MCF 10A (cell line): ENCODE measurements at regions not wholly inside any gene's neighbourhood (a gene's known extent, or its start where the extent isn't known, plus 50 kb on each side); places are given as distances from the start of the nearest gene placed in this dataset.

Experiments
- BruUV-seq: library from RNA; stranded (reverse); fragments of 400-500 nt; replicated peaks from 2 replicates; lab custom pipeline; 2021; lab: Mats Ljungman, UMichigan
- CTCF ChIA-PET: fragments of 300-600 bp; sonication (Branson Sonifier 250); formaldehyde crosslinking; extraction: SDS; loops from one replicate; lab custom pipeline; 2021; ENCODE audit warnings: antibody characterized with exemption, inconsistent platforms; lab: Yijun Ruan, JAX
- POLR2A ChIA-PET: fragments of 300-600, 350-650 bp; sonication (Branson Sonifier 250); formaldehyde crosslinking; extraction: SDS; loops from one replicate; lab custom pipeline; 2020; ENCODE audit warnings: antibody characterized with exemption, inconsistent platforms; lab: Yijun Ruan, JAX
- DNase-seq: peaks from one replicate; pipeline ENCODE4 v3.0.0-alpha.2; 2018; ENCODE audit not compliant: unreplicated experiment
- H3K27ac Mint-ChIP-seq: one replicate; pipeline ENCODE4 v1.8.0; 2022; ENCODE audit warnings: mild to moderate bottlenecking, low read depth, mixed read lengths; ENCODE audit not compliant: unreplicated experiment
- H3K27me3 Mint-ChIP-seq: one replicate; pipeline ENCODE4 v1.8.0; 2022; ENCODE audit warnings: mixed read lengths; ENCODE audit not compliant: insufficient read depth, unreplicated experiment
- H3K36me3 Mint-ChIP-seq: one replicate; pipeline ENCODE4 v1.8.0; 2022; ENCODE audit warnings: mild to moderate bottlenecking, moderate library complexity, mixed read lengths; ENCODE audit not compliant: insufficient read depth, unreplicated experiment
- H3K4me1 Mint-ChIP-seq: one replicate; pipeline ENCODE4 v1.8.0; 2022; ENCODE audit warnings: mixed read lengths; ENCODE audit not compliant: insufficient read depth, unreplicated experiment
- H3K4me3 Mint-ChIP-seq: one replicate; pipeline ENCODE4 v1.8.0; 2022; ENCODE audit warnings: mild to moderate bottlenecking, moderate library complexity, mixed read lengths; ENCODE audit not compliant: unreplicated experiment
- H3K9me3 Mint-ChIP-seq: one replicate; pipeline ENCODE4 v1.8.0; 2022; ENCODE audit warnings: mixed read lengths; ENCODE audit not compliant: unreplicated experiment
- intact Hi-C: fragments of 100-400 bp; cut with micrococcal nuclease; formaldehyde crosslinking; loops from 2 replicates; pipeline ENCODE4 v1.14.1; 2022
- TF ChIP-seq, protein P1 (sequence below): fragments of 200-600 bp; IDR thresholded peaks from one replicate; pipeline ENCODE4 v1.8.0; 2022; ENCODE audit warnings: antibody characterized with exemption, mild to moderate bottlenecking; ENCODE audit not compliant: unreplicated experiment

DNA sequence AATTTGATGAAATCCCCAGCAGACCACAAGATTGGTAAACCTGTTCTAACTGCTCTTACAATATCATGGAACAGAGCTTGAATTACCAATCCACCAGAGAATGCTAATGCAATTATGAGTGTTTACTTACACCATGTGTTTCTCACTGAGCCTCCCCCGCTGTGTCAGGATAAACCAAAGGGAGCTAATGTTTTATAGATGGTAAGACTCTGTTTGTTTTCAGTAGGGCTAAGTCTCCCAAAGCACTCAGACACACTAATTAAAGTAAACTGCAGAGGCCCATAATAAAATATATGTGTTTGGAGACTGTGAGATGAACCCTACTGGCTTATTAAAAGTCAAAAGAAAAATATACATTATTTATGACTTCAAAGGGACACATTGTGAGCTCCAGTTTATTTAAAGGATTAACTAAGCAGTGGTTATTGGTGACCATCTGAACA is 261.7 kb upstream of the FAM241A start:
- ChIA-PET POLR2A (interaction anchor here (0.6 to 1.7 kb wide), 3 partner anchors 9 to 1871 kb away, joined by 3 to 5 read pairs (median 4); no protein-coding TSS in a partner anchor), CTCF (interaction anchor here (0.6 kb wide), 2 partner anchors 21 to 1325 kb away, joined by 3 to 6 read pairs; no protein-coding TSS in a partner anchor)
- TF ChIP-seq, protein P1, sequence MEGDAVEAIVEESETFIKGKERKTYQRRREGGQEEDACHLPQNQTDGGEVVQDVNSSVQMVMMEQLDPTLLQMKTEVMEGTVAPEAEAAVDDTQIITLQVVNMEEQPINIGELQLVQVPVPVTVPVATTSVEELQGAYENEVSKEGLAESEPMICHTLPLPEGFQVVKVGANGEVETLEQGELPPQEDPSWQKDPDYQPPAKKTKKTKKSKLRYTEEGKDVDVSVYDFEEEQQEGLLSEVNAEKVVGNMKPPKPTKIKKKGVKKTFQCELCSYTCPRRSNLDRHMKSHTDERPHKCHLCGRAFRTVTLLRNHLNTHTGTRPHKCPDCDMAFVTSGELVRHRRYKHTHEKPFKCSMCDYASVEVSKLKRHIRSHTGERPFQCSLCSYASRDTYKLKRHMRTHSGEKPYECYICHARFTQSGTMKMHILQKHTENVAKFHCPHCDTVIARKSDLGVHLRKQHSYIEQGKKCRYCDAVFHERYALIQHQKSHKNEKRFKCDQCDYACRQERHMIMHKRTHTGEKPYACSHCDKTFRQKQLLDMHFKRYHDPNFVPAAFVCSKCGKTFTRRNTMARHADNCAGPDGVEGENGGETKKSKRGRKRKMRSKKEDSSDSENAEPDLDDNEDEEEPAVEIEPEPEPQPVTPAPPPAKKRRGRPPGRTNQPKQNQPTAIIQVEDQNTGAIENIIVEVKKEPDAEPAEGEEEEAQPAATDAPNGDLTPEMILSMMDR: no peak
- Mint-ChIP-seq H3K36me3 (no peaks in the 10 kb centered on the region), H3K27ac (no peak overlapping the region), H3K27me3 (peaks cover 55% of the 10 kb centered on the region), H3K9me3 (no peaks in the 10 kb centered on the region), H3K4me3 (no peak overlapping the region), H3K4me1 (no peaks in the 10 kb centered on the region)
- DNase-seq: no peak
- intact Hi-C loops: no loop called here
- BruUV-seq: no TSS peak

DNA sequence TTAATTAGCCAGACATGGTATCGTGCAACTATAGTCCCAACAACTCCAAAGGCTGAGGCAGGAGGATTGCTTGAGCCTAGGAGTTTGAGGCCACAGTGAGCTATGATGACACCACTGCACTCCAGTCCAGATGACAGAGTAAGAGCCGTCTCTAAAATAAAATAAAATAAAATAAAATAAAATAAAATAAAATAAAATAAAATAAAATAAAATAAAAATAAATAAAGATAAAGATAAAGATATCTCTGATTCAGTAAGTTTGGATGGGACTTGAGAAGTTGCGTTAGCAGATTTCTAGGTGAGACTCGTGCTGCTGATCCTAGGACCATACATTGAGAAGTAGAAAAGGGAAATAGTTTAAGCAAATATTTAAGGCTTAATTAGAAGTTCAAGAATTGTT is 254.8 kb upstream of the FAM241A start:
- Mint-ChIP-seq H3K9me3 (no peaks in the 10 kb centered on the region), H3K4me3 (no peak overlapping the region), H3K27me3 (peaks cover 41% of the 10 kb centered on the region), H3K27ac (no peak overlapping the region), H3K4me1 (no peaks in the 10 kb centered on the region), H3K36me3 (no peaks in the 10 kb centered on the region)
- TF ChIP-seq, protein P1: no peak
- intact Hi-C loops: no loop called here
- POLR2A ChIA-PET: no interaction called here
- CTCF ChIA-PET: interaction anchor here (0.6 kb wide), 1 partner anchor 12 kb away, joined by 3 read pairs; no protein-coding TSS in a partner anchor
- DNase-seq: no peak
- no TSS peak for BruUV-seq

DNA sequence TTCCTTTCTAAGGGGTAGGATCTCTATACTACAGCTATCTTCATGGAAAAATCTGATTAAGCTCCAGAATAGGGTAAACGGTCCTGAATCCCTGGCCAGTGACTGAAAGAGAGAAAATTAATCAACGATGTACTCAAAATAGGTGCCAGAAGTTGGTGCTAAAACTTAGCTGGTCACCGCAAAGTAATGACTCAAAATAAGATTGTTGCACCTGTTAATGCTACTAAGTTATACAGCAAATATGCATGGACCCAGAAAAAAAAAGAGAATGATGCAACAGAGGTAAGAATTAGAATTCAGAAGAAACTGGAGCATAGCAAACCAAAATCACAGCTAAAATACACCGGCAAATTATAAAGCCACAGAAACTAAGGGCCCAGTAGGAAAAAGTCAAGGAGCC is 239.7 kb upstream of the FAM241A start:
- intact Hi-C loops: no loop called here
- no peak overlapping the region for H3K4me3 Mint-ChIP-seq
- H3K27me3 Mint-ChIP-seq: peaks cover 38% of the 10 kb centered on the region
- H3K4me1 Mint-ChIP-seq: no peaks in the 10 kb centered on the region
- TF ChIP-seq, protein P1: no peak
- ChIA-PET CTCF (no interaction called here), POLR2A (interaction anchor here (0.6 kb wide), 1 partner anchor 17 kb away, joined by 3 read pairs; no protein-coding TSS in a partner anchor)
- DNase-seq: no peak
- no peak overlapping the region for H3K27ac Mint-ChIP-seq
- no peaks in the 10 kb centered on the region for H3K36me3 Mint-ChIP-seq
- H3K9me3 Mint-ChIP-seq: no peaks in the 10 kb centered on the region
- no TSS peak for BruUV-seq

DNA sequence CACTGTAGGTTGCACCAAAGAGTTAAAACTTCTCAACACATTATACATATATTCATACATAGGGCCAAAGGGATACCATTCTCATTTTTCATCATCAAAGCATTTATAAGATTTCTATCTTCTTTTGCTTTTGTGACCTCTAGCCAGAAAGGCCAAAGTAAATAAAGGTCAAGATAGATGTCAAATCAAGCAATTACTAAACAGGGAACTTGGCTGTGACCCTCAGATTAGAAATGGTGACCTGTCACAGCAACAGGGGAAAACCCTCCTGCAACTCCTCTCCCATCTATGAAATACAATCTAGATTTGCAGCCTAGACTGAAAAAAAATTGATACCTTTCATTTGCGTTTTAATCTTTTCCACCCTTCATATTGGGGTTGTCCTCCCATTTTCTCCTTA is 225.6 kb upstream of the FAM241A start:
- Mint-ChIP-seq H3K27ac (no peak overlapping the region), H3K4me3 (no peak overlapping the region), H3K4me1 (no peaks in the 10 kb centered on the region), H3K9me3 (no peaks in the 10 kb centered on the region), H3K27me3 (peaks cover 78% of the 10 kb centered on the region), H3K36me3 (no peaks in the 10 kb centered on the region)
- DNase-seq: no peak
- TF ChIP-seq, protein P1: no peak
- no TSS peak for BruUV-seq
- POLR2A ChIA-PET: no interaction called here
- intact Hi-C loops: no loop called here
- CTCF ChIA-PET: no interaction called here
